ENCODE measurements at regions not wholly inside any gene's neighbourhood (a gene's known extent, or its start where the extent isn't known, plus 50 kb on each side); places are given as distances from the start of the nearest gene placed in this dataset.

- TF ChIP-seq CTCF (tag by site-specific recombination; IDR thresholded peaks at IDR 0.05) (no peak), BCL6B (tag by site-specific recombination; IDR thresholded peaks at IDR 0.05) (no peak), ZNF747 (tag by site-specific recombination; IDR thresholded peaks at IDR 0.05) (no peak), ZBTB1 (tag by site-specific recombination; IDR thresholded peaks at IDR 0.05) (no peak), ZNF274 (IDR thresholded peaks at IDR 0.05; ENCODE audit: low read length) (no peak), ZNF274 (tag by site-specific recombination; IDR thresholded peaks at IDR 0.05; ENCODE audit: borderline replicate concordance) (no peak)
Observed at GRCh38 chr12:87728931-87729593, 300.1 kb downstream of the C12orf50 start.
